ENCODE measurements at regions not wholly inside any gene's neighbourhood (a gene's known extent, or its start where the extent isn't known, plus 50 kb on each side); places are given as distances from the start of the nearest gene placed in this dataset.

DNA sequence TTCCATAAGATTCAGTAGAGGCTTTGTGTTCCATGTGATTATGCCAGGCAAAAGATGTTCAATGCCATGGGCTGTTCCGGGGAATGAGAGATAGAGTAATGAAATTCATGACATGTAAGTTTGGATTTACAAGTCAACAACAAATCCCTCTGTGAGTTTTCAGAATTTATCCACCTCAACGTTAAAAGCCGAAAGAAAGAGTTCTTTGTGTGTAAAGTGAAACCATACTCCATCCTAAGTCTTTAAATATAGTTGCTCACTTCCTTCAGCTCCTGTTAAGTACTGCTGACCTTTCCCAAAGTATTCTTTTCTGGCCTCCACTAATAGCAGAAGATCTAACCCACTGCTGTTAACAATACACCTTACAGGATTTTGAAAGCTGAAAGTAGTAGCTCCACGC is 190.0 kb downstream of the TMX1 start:
- no peak for DNase-seq

DNA sequence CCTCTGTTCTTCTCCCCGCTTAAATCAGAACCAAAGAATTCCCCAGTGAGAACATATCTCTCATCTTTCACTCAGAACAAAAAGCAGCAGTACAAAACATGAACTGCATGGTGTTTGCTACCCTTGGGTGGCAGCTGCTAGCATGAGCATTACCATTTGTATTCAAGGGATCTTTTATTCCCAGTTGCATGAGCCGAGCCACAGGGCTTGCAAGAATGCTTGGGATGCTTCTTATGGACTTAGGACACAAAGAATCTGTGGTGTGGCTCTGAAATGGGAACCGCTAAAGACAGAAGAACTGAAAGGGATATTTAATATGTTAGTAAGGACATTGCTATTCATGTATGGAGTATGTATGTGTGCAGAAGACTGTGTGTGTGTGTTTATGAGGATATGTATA is 190.6 kb downstream of the TMX1 start:
- ATAC-seq (replicated peaks in 1 of 2) = no peak
- H3K4me1 Mint-ChIP-seq (ENCODE audit: low read depth) = no peaks in the 10 kb centered on the region
- H3K27ac Mint-ChIP-seq = no peak overlapping the region
- no peaks in the 10 kb centered on the region for H3K9me3 Mint-ChIP-seq
- H3K36me3 Mint-ChIP-seq (ENCODE audit: insufficient read depth in 2 of 2) = no peaks in the 10 kb centered on the region
- no peak overlapping the region for H3K4me3 Mint-ChIP-seq
- H3K27me3 Mint-ChIP-seq (ENCODE audit: low read depth) = peaks cover 19% of the 10 kb centered on the region
- DNase-seq = no peak

More for the DNA sequence above, 190.0 kb downstream of the TMX1 start:
- peaks cover 19% of the 10 kb centered on the region for H3K27me3 Mint-ChIP-seq (ENCODE audit: low read depth)
- H3K27ac Mint-ChIP-seq = no peak overlapping the region
- no peaks in the 10 kb centered on the region for H3K4me1 Mint-ChIP-seq (ENCODE audit: low read depth)
- no peaks in the 10 kb centered on the region for H3K9me3 Mint-ChIP-seq
- H3K36me3 Mint-ChIP-seq (ENCODE audit: insufficient read depth in 2 of 2) = no peaks in the 10 kb centered on the region
- no peak for ATAC-seq (replicated peaks in 1 of 2)
- no peak overlapping the region for H3K4me3 Mint-ChIP-seq

DNA sequence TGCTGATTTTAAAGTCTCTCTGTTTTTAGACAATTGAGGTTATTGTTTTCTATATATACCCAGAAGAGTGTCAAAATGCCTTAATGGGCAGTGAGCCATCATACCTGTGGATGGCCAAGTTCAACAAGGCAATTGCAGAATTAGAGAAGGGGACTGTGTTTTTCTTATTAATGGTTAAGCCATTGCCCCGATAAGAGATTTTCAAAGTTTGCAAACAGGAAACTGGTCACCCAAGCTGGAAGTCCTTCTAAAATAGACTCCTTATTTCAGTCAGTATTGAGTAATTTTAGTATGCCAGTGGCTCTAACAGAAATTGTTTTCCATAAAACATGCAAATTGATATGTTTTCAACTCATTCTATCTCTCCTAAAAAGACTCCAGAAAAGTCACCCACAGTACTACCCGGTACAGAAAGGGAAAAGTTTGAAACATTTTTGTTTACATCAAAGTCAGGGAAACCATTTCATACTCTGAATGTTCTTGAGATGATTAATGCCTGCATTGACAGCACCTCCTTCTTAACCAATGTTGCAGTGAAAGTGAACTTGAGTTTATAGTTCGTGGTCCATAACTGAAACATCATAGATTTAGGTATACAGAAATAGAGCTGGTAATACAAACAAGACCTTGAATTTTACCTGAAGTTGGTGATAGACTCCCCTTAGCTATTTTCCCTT is 191.1 kb downstream of the TMX1 start:
- ATAC-seq (replicated peaks in 1 of 2) (no peak), DNase-seq (no peak)
- Mint-ChIP-seq H3K9me3 (no peaks in the 10 kb centered on the region), H3K27ac (no peak overlapping the region), H3K4me3 (no peak overlapping the region), H3K4me1 (ENCODE audit: low read depth) (no peaks in the 10 kb centered on the region), H3K36me3 (ENCODE audit: insufficient read depth in 2 of 2) (no peaks in the 10 kb centered on the region), H3K27me3 (ENCODE audit: low read depth) (peaks cover 20% of the 10 kb centered on the region)

DNA sequence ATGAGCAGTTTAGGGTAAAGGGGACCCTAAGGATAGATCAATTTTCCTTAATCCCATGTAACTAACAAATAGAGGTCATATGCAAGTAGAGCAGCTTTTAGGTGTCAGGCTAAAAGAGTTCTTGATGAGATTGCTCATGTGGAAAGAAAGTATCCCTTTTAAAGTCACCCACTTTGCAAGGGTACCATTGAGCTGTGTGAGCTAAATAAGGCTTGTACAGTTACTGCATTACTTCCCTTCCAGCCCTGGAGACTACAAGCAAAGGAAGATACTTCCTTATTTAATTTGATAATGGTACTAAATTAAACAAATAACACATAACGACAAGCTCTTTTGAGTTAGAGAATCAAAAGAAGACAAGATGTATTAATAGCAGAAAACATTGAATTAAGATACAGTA is 191.7 kb downstream of the TMX1 start:
- no peak for ATAC-seq (replicated peaks in 1 of 2)
- peaks cover 26% of the 10 kb centered on the region for H3K27me3 Mint-ChIP-seq (ENCODE audit: low read depth)
- H3K9me3 Mint-ChIP-seq = no peaks in the 10 kb centered on the region
- H3K27ac Mint-ChIP-seq = no peak overlapping the region
- no peaks in the 10 kb centered on the region for H3K36me3 Mint-ChIP-seq (ENCODE audit: insufficient read depth in 2 of 2)
- no peak overlapping the region for H3K4me3 Mint-ChIP-seq
- no peaks in the 10 kb centered on the region for H3K4me1 Mint-ChIP-seq (ENCODE audit: low read depth)
- no peak for DNase-seq

DNA sequence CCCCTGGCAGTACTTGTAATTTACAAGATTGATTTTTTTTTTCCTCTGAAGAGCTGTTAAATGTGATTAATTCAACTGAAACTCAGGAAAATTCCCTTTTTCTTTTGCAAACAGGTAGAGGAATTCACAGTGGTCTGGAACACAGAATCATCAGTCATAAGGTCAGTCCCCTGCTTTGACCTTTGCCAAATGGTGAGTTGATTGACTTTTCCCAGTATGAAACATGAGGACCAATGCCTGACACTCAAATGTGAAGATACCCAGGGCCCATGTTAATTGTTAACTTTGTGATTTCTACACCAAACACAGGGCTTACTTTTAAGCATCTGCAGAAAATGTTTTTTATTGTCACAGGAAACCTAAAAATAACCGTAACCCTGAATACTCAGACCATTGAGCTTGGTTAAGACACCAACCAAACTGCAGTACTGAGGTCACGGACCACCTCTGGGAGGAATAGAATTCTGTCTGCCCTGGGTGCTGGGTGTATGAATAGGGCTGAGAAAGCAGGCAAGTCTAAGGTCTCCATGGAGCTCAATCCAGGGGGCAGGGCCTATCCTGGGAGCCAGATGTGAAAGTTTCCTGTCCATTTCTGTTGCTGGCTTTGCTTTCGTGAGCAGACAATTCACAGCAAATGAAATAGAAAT is 192.4 kb downstream of the TMX1 start:
- Mint-ChIP-seq H3K27me3 (ENCODE audit: low read depth) (peaks cover 30% of the 10 kb centered on the region), H3K9me3 (no peaks in the 10 kb centered on the region), H3K36me3 (ENCODE audit: insufficient read depth in 2 of 2) (no peaks in the 10 kb centered on the region), H3K4me1 (ENCODE audit: low read depth) (no peaks in the 10 kb centered on the region), H3K4me3 (no peak overlapping the region), H3K27ac (no peak overlapping the region)
- ATAC-seq (replicated peaks in 1 of 2) (no peak), DNase-seq (no peak)

DNA sequence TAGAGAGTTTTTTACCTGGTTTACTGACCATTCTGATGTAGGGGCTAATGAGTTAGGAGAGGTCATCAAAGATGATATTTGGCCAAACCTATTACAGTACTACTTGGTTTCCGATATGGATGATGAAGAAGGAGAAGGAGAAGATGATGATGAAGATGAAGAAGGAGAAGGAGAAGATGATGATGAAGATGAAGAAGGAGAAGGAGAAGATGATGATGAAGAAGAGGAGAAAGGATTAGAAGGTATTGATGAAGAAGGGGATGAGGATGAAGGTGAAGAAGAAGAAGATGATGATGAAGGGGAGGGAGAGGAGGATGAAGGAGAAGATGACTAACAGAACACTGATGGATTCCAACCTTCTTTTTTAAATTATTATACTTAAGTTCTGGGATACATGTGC is 196.6 kb downstream of the TMX1 start:
- Mint-ChIP-seq H3K27me3 (ENCODE audit: low read depth) (peaks cover 37% of the 10 kb centered on the region), H3K4me1 (ENCODE audit: low read depth) (no peaks in the 10 kb centered on the region), H3K36me3 (ENCODE audit: insufficient read depth in 2 of 2) (no peaks in the 10 kb centered on the region), H3K4me3 (no peak overlapping the region), H3K9me3 (no peaks in the 10 kb centered on the region), H3K27ac (no peak overlapping the region)
- DNase-seq = no peak
- ATAC-seq (replicated peaks in 1 of 2) = no peak

DNA sequence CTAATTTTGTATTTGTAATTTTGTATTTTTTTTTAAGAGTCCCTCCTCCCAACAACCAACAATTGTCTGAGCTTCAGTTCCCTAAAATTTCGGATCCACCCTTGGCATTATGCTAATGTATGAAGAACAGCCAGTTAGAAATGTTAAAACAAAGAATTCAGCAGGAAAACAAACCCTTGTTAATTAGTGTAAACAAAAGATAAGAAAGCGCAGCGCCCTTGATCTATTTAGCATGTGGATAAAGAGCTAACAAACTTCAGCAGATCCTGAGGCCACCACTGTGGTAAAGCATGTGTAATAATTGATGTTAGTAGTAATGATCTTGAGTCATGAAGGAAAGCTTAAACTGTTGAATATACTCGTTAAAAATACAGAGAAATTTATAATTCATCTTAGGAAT is 199.8 kb downstream of the TMX1 start:
- Mint-ChIP-seq H3K4me1 (ENCODE audit: low read depth) (no peaks in the 10 kb centered on the region), H3K4me3 (no peak overlapping the region), H3K27ac (no peak overlapping the region), H3K9me3 (no peaks in the 10 kb centered on the region), H3K36me3 (ENCODE audit: insufficient read depth in 2 of 2) (no peaks in the 10 kb centered on the region), H3K27me3 (ENCODE audit: low read depth) (peaks cover 57% of the 10 kb centered on the region)
- ATAC-seq (replicated peaks in 1 of 2) (no peak), DNase-seq (no peak)

DNA sequence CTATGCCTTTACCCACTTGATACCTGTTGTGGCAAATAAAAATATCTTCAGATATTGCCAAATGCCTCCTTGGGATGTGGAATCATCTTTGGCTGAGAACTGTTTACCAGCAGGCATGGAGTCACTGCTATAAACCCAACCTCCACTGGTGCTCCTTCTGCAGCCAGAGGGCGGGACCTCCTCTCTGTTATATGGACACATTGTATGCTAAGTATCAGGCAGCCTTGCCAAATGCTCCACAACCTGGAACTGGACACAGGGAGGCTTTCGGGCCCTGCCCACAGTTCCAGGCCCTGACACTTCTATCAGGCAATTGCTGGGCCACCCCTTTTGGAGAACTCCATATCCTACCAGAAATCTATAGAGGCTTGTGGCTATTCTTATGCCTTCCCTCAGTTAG is 201.0 kb downstream of the TMX1 start:
- Mint-ChIP-seq H3K27ac (no peak overlapping the region), H3K4me3 (no peak overlapping the region), H3K4me1 (ENCODE audit: low read depth) (no peaks in the 10 kb centered on the region), H3K27me3 (ENCODE audit: low read depth) (peaks cover 61% of the 10 kb centered on the region), H3K9me3 (no peaks in the 10 kb centered on the region), H3K36me3 (ENCODE audit: insufficient read depth in 2 of 2) (no peaks in the 10 kb centered on the region)
- no peak for DNase-seq
- ATAC-seq (replicated peaks in 1 of 2) = no peak

DNA sequence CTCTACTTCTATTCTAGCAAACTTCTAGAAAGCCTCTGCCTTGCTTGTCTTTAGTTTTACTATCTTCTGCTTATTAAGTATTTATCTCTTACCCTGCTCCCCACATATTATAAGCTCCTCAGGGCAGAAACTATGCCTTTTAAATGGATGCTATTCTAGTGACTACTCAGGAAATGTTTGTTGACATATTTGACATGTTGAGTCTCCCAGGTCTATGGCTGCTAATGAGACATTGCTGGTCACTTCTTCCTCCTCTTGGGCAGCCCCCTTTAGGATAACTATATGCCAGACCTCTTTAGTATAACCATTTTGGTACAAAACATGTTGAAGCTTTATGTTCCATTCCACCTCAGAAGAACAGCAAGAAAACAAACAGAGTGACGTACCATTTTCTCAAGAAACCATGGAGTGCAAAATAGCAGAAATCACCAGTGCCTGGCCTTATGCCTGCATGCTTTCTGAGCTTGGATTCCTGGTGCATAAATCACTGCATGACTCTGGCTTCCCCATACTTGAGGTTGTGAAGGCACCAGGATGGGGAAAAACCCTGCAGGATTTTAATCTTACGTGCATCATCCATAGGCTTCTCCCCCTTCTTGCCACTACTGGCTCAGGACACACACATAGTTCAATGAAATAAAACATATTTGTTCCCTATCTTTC is 202.6 kb downstream of the TMX1 start:
- H3K36me3 Mint-ChIP-seq (ENCODE audit: insufficient read depth in 2 of 2) = no peaks in the 10 kb centered on the region
- no peaks in the 10 kb centered on the region for H3K4me1 Mint-ChIP-seq (ENCODE audit: low read depth)
- H3K27me3 Mint-ChIP-seq (ENCODE audit: low read depth) = peaks cover 63% of the 10 kb centered on the region
- no peak overlapping the region for H3K4me3 Mint-ChIP-seq
- no peak overlapping the region for H3K27ac Mint-ChIP-seq
- no peak for DNase-seq
- no peaks in the 10 kb centered on the region for H3K9me3 Mint-ChIP-seq
- no peak for ATAC-seq (replicated peaks in 1 of 2)

DNA sequence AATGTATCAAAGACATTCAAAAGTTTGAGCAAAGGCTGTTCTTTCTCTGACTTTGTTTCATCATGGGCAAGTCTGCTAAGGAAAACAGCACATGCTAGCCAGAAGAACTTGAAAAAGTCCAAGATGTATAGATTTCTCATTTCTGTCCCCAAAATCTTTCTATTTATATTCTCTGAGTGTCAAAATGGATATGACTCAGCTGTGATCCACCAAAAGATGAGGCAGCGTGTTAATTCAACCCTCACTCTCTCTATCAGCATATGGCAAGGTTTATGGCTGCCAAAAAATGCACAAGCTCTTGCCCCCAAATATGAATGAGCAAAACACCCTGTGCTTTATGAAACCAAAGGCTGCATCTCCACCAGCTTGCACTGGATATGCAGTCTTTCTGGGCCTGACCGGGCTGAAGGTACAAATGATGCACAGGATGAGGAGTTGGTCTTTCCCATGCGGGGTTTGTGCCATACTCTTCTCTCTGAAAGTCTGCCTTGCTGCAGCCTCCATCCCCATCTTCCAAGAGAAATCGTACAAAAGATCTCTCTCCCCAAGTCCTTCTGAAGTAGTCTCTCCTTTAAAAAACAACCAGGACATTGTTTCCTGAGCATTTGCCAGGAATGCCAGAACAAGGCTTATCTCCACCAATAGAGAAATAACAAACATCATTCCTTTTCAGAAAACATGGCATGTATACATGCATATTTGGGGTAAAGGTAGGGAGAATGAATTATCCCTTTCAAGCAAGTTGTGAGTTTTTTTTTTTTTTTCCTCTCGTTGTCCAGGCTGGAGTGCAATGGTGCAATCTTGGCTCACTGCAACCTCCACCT is 203.4 kb downstream of the TMX1 start:
- no peak overlapping the region for H3K27ac Mint-ChIP-seq
- peaks cover 59% of the 10 kb centered on the region for H3K27me3 Mint-ChIP-seq (ENCODE audit: low read depth)
- no peak overlapping the region for H3K4me3 Mint-ChIP-seq
- no peak for DNase-seq
- no peaks in the 10 kb centered on the region for H3K4me1 Mint-ChIP-seq (ENCODE audit: low read depth)
- no peaks in the 10 kb centered on the region for H3K9me3 Mint-ChIP-seq
- no peaks in the 10 kb centered on the region for H3K36me3 Mint-ChIP-seq (ENCODE audit: insufficient read depth in 2 of 2)
- ATAC-seq (replicated peaks in 1 of 2) = no peak

DNA sequence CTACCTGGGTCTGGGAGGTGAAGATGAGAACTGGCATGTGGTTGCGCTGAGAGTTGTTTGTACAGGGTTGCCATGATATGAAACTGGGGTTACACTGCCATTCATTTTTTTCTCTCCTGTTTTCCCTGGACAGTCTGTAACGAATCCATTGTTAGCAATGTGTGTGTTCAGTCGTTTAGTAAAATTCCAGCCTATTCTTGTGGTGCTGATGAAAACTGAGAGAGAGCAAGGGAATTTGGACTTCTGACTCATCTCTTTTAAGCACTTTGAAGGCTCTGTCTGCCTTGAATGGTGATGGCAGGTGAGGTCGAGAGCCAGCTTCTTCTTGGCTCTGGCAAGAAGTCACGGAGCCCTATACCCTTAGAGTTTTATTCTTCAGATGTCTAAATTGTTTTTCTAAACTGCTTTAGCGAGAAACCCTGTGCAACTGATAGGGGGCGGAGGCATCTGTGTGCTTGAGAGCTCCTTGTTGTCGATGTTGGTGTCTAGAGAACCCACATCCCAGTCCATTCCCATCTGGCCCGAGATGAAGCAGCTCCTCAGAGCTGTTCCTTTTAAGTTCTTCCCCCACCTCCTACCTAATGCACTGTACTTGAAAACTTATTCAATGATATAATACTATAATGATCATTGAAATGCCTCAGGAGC is 204.4 kb downstream of the TMX1 start:
- H3K36me3 Mint-ChIP-seq (ENCODE audit: insufficient read depth in 2 of 2) = no peaks in the 10 kb centered on the region
- no peaks in the 10 kb centered on the region for H3K9me3 Mint-ChIP-seq
- H3K27me3 Mint-ChIP-seq (ENCODE audit: low read depth) = peaks cover 49% of the 10 kb centered on the region
- ATAC-seq (replicated peaks in 1 of 2) (no peak), DNase-seq (no peak)
- no peak overlapping the region for H3K4me3 Mint-ChIP-seq
- H3K4me1 Mint-ChIP-seq (ENCODE audit: low read depth) = no peaks in the 10 kb centered on the region
- H3K27ac Mint-ChIP-seq = no peak overlapping the region

DNA sequence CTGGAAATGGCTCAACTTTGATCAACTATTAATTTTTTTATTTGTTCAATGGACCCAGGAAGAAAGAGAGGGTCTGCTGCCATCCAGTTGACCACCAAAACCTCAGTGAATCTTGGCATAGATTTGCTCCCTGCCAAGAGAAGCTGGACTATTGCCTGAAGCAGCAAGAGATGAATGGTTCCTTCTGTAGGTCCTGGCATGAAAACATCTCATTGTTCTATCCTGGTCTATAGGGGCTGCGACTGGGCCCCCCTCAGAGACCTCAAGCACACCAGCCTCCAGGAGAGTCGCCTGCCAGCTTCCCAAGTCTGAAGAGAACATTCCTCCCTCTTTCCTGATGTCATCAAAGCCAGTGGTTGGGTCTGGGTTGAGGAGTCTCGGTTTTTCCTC is 204.9 kb downstream of the TMX1 start:
- Mint-ChIP-seq H3K36me3 (ENCODE audit: insufficient read depth in 2 of 2) (no peaks in the 10 kb centered on the region), H3K9me3 (no peaks in the 10 kb centered on the region), H3K27ac (no peak overlapping the region), H3K4me1 (ENCODE audit: low read depth) (no peaks in the 10 kb centered on the region), H3K27me3 (ENCODE audit: low read depth) (peaks cover 45% of the 10 kb centered on the region), H3K4me3 (no peak overlapping the region)
- DNase-seq (no peak), ATAC-seq (replicated peaks in 1 of 2) (no peak)

DNA sequence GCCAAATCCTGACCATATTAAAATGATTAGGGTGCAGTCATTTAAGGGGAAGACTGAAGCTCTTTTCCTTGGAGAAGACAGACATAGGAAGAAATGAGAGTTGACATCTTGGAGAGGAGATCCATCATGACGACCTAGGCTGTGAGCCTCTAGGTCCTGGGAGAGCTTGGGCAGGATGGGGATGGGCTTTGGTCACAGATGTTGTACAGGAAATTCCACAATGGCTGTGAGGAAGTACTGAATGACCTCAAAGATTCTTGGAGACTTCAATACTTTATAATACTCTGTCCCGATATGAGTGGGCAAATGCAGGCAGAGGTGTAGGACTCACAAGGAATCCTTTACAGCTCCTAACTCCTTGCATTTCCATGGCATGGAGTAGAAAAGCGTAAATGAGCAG is 204.9 kb upstream of the FRMD6 start:
- DNase-seq (no peak), ATAC-seq (replicated peaks in 1 of 2) (no peak)
- H3K9me3 Mint-ChIP-seq = no peaks in the 10 kb centered on the region
- peaks cover 40% of the 10 kb centered on the region for H3K27me3 Mint-ChIP-seq (ENCODE audit: low read depth)
- no peak overlapping the region for H3K27ac Mint-ChIP-seq
- no peaks in the 10 kb centered on the region for H3K4me1 Mint-ChIP-seq (ENCODE audit: low read depth)
- no peak overlapping the region for H3K4me3 Mint-ChIP-seq
- no peaks in the 10 kb centered on the region for H3K36me3 Mint-ChIP-seq (ENCODE audit: insufficient read depth in 2 of 2)
